ENCODE measurements at regions not wholly inside any gene's neighbourhood (a gene's known extent, or its start where the extent isn't known, plus 50 kb on each side); places are given as distances from the start of the nearest gene placed in this dataset.

GRCh38 chr12:93015871-93016751 lies 87.0 kb upstream of the EEA1 start:
- Mint-ChIP-seq H3K27ac (ENCODE audit: unreplicated experiment) (no peak overlapping the region), H3K36me3 (ENCODE audit: low read depth) (no peaks in the 10 kb centered on the region), H3K4me3 (ENCODE audit: unreplicated experiment) (no peak overlapping the region), H3K9me3 (ENCODE audit: low read depth) (no peaks in the 10 kb centered on the region), H3K4me1 (ENCODE audit: low read depth) (peaks cover 7% of the 10 kb centered on the region), H3K27me3 (ENCODE audit: low read depth) (no peaks in the 10 kb centered on the region)
- no peak for TF ChIP-seq CTCF (IDR thresholded peaks at IDR 0.05)
- DNase-seq (ENCODE audit: low spot score) = no peak

DNA sequence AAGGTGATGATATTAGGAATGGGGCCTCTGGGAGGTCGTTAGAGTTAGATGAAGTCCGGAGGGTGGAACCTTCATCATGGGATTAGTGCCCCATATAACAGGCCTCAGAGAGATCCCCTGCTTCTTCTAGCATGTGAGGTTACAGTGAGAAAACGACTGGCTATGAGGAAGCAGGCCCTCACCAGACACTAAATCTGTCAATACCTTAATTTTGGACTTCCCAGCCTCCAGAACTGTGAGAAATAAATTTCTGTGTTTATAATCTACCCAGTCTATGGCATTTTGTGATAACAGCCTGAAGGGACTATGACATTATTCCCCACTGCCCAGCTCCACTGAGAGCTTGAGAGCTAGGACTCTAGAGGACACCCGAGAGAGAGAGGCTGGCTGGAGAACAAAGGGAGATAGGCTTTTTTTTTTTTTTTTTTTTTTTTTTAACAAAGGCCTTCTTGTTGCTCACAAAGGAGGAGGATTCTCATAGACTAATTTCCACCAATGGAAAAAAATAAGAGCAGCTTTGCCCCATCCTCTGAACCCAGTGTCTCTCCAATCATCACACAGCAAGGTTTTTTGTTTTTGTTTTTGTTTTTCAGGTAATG lies 87.8 kb upstream of the EEA1 start:
- Mint-ChIP-seq H3K4me3 (ENCODE audit: unreplicated experiment) (no peak overlapping the region), H3K4me1 (ENCODE audit: low read depth) (peaks cover 7% of the 10 kb centered on the region)
- TF ChIP-seq CTCF (IDR thresholded peaks at IDR 0.05) = no peak

DNA sequence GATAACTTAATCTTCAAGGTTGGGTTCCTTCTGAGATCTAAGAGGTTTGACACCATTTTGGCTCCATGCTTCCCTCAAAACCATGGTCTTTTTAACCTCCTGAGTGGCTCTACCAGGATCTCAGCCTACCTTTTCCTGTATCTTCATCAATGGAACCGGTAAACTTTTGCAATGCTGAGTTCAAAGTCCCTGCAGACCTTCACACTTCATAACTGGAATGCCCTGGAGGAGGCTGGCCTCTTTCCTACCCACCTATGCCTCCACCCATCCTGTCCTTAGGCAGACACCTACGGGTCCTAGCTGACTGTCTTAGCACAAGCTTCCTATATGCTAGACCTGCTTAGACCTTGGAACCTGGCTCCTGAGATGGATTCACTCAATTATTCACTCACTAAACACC lies 89.5 kb upstream of the EEA1 start:
- no peak for TF ChIP-seq CTCF (IDR thresholded peaks at IDR 0.05)
- H3K27me3 Mint-ChIP-seq (ENCODE audit: low read depth) = no peaks in the 10 kb centered on the region
- no peaks in the 10 kb centered on the region for H3K9me3 Mint-ChIP-seq (ENCODE audit: low read depth)
- no peak for DNase-seq (ENCODE audit: low spot score)
- H3K4me3 Mint-ChIP-seq (ENCODE audit: unreplicated experiment) = no peak overlapping the region
- H3K36me3 Mint-ChIP-seq (ENCODE audit: low read depth) = no peaks in the 10 kb centered on the region
- peaks cover 7% of the 10 kb centered on the region for H3K4me1 Mint-ChIP-seq (ENCODE audit: low read depth)
- H3K27ac Mint-ChIP-seq (ENCODE audit: unreplicated experiment) = no peak overlapping the region

More for the DNA sequence above, 87.8 kb upstream of the EEA1 start:
- Mint-ChIP-seq H3K27me3 (ENCODE audit: low read depth) (no peaks in the 10 kb centered on the region), H3K36me3 (ENCODE audit: low read depth) (no peaks in the 10 kb centered on the region), H3K27ac (ENCODE audit: unreplicated experiment) (no peak overlapping the region), H3K9me3 (ENCODE audit: low read depth) (no peaks in the 10 kb centered on the region)
- no peak for DNase-seq (ENCODE audit: low spot score)

DNA sequence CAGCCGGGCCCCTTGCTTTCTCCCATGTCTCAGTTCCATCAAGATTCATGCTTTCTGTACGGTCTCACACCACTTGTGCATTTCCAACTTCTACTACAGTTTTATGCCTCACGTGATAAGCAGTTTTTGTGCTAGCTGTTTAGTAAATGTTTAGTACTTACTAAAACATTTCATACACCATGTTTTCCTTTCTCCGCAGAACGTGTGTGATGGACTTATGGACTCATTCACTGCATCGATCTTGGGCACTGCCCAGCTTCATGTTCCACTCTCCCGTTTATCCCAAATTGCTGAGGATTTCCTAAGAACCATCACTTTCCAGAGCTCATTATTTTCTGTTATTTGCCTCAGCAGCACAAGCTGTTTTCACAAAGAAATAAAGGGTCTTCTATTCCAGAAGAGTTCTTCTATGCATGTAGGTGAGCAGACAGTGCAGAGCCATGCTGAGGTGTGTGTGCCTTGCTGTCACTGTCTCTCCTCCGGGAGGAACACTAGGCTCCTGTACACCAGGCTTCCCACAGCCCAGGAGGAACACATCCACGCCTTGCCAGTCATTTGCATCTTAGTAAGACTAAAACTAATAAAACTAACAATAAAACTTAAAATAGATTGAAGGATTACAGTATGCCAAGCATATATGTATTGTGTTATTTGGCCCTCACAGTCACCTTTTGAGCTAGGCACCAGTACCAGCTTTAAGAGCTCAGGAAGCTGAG lies 90.3 kb upstream of the EEA1 start:
- H3K9me3 Mint-ChIP-seq (ENCODE audit: low read depth) = no peaks in the 10 kb centered on the region
- H3K27me3 Mint-ChIP-seq (ENCODE audit: low read depth) = no peaks in the 10 kb centered on the region

More for the DNA sequence above, 90.3 kb upstream of the EEA1 start:
- no peak for DNase-seq (ENCODE audit: low spot score)
- Mint-ChIP-seq H3K4me1 (ENCODE audit: low read depth) (peaks cover 7% of the 10 kb centered on the region), H3K4me3 (ENCODE audit: unreplicated experiment) (no peak overlapping the region), H3K36me3 (ENCODE audit: low read depth) (no peaks in the 10 kb centered on the region), H3K27ac (ENCODE audit: unreplicated experiment) (no peak overlapping the region)
- no peak for TF ChIP-seq CTCF (IDR thresholded peaks at IDR 0.05)
